Stimulated activated CD4-positive, alpha-beta T cell treated with anti-CD3 and anti-CD28 coated beads, Interleukin-4, amount 100 ng/mL, for 48 hours (primary cell): ENCODE measurements at regions not wholly inside any gene's neighbourhood (a gene's known extent, or its start where the extent isn't known, plus 50 kb on each side); places are given as distances from the start of the nearest gene placed in this dataset.
"Not testable (repeated sequence)": the region's sequence is repeated elsewhere in the genome, so short reads cannot be mapped to it uniquely, and the experiment has no call there.

Experiments
- DNase-seq, 2 donors: peaks; one replicate each; pipeline ENCODE4 v3.0.0-alpha.2; 2020; ENCODE audit warnings: low read depth in 2 of 2

DNA sequence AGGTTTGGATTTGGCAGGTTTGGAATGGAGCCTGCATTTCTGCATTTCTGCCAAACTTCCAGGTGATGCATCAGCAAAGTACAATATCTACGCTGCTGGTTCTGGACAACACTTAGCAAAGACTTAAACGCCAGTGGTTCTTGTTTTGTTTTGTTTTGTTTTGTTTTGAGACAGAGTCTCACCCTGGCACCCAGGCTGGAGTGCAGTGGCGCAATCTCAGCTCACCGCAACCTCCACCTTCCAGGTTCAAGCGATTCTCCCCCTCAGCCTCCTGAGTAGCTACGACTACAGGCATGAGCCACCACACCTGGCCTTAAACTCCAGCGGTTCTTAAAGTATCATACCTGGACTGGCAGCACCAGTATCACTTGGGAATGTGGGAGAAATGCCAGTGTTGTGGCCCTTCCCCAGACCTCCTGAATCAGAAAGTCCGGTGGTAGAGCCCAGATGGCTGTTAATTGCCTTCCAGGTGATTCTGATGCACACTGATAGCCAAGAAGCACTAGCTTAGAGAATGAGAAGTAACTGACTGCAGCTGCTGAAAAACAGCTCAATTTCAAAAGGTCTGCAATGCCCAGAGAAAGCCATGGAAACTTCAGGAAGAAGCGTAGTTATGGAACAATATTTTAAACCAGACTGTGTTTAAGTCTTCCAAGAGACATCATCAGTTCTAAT is 114.8 kb upstream of the FOXN3 start:
- no peak for DNase-seq

DNA sequence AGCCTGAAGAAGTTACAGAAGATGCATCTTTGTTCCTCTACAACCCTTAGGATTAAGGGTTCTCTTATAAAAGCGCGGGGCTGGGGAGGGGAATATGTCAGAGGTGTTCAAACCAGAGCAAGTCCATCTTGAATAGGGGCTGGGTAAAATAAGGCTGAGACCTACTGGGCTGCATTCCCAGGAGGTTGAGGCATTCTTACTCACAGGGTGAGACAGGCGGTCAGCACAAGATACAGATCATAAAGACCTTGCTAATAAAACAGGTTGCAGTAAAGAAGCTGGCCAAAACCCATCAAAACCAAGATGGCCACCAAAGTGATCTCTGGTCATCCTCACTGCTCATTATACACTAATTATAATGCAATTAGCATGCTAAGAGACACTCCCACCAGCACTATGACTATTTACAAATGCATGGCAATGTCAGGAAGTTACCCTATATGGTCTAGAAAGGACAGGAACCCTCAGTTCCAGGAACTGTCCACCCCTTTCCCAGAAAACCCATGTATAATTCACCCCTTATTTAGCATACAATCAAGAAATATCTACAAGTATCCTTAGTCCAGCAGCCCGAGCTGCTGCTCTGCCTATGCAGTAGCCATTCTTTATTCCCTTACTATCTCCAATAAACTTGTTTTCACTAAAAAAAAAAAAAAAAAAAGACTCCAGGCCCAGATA is 108.1 kb upstream of the FOXN3 start:
- DNase-seq: no peak

DNA sequence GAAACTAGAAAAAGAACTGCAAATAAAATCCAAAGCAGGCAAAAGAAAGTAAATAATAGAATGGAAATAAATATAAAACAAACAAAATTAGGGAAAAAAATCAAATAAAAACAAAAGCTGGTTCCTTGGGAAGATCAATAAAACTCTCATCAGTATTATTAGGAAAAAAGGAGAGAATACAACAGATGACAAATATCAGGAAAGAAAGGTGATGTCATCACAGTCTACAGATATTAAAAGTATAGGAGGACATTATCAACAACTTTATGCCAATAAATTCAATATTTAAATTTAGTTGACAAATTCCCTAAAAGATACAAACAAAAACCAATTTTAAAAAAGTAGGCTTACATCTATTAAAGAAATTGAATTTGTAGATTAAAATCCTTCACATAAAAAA is 107.4 kb upstream of the FOXN3 start:
- DNase-seq: no peak

DNA sequence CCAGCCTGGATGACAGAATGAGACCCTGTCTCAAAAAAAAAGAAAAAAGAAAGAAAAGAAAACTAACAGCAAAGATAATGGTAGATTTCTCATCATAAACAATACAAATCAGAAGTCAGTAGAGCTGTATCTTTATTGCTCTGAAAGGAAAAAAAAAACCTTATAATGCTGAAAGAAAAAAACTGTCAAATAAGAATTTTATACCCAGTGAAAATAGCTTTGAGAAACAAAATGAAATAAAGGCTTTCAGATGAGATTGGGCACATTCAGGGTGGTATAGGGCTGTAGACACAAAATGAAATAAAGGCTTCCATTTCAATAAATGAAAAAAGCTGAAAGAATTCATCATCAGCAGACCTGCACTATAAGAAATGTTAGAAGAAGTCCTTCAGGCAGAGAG is 105.0 kb upstream of the FOXN3 start:
- DNase-seq: no peak

DNA sequence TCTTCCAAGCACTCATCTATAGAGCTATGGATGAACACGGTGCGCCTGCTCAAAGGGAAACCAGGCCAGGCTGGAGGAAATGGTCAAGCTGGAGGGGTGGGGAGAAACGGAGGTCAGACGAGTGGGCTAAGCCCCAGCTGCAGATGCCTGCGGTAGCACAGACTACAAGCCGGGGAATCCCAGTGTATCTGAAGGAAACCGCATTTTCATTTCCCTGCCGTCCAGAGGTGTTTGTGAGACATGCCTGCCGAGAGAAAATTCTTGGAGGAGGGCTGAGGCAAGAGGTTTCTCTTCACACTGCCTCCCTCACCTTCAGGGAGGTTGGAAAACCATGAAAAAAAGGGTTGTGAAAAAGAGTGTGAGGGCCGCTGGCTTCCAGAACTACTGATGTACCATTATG is 102.0 kb upstream of the FOXN3 start:
- DNase-seq: no peak

DNA sequence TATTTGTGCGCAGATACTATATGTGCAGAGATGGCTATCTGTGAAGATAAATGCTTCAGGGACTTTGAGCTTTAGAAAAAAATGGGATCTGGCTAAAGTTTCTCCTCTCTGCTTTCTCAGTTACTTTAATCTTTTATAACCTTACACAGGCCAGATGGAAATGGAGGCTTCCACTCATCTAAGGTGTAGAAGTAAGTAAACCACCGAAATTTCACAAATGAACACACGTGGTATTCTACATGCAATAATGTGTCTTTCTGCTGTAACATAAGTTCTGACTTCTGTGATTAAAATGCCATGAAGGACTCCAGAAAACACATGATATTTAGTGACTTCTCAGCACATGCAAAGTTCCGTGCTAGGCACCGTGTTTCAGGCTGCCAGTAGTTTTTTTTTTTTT is 99.1 kb upstream of the FOXN3 start:
- no peak for DNase-seq

DNA sequence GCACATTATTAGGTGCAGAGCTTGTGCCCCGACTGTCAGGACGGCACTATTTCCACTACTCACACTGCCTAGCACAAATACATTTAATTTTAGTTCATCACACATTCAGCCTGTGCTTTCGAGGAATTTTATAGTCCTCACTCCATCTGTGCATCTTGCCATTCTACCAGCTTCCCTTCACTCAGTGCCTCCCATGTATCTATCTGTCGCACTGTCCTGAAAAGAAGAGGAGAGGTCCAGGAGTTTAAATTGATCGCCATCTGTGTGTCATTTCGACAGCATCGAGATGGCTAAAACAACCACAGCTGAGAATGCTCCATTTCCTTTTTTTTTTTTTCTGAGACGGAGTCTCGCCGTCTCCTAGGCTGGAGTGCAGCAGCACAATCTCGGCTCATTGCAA is 97.6 kb upstream of the FOXN3 start:
- DNase-seq: no peak

DNA sequence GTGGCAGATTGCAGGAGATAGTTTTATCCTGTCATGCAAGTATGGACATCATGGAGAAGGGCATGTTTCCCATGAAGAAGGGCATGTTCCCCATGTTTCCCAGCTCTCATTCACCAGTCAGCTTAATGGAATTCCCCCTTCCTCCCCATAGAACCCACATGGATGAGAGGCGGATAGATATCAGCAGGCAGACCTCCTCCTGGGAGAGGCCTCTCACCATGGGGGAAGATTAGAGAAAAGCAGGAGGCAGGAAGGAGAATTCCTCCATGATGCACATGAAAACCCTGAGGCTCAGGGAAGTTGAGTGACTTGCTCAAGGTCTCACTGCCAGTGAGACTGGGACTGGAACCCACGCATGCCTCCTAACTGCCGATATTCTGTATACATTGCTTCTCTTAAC is 92.9 kb upstream of the FOXN3 start:
- no peak for DNase-seq

DNA sequence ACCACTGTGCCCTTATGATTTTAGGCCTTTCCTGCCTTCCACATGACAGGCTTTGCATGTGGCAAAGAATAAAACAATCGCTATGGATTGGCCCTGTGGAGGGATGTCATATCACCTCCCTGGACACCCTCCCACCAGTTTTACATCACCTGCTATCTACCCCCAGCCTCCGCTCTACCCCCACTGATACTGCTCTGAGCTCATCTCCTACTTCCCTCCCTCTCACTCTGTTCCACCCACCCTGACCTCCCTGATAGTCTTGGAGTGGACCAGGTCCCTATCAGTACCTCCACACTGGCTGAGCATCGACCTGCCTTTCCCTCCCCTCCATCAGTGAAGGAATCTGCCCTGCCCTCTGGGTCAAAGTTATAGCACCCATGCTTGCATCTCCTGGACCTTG is 91.8 kb upstream of the FOXN3 start:
- no peak for DNase-seq

DNA sequence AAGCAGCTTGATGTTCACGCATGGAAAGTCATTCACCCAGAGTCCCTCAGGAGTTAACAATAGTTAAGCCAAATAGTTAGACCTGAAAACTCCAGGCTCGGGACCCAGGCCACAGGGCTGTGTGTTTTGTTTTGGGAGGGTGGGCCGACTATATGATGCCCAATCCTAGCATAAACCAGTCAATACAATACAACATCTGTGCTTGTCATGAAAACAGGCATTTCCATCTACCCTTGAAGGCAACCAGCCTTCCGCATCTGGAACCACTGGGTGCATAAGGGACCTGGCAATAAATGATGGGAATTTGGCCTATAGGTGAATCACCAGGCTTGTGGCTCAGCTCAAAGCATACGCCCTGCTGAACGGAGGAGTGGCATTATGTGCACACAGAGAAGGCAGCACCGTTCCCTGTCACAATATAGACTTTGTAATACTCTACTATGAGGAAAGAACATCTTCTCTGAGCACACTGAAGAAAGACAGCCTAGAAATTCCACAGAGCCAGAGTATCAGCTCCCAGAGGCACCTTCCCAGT is 91.0 kb upstream of the FOXN3 start:
- no peak for DNase-seq

DNA sequence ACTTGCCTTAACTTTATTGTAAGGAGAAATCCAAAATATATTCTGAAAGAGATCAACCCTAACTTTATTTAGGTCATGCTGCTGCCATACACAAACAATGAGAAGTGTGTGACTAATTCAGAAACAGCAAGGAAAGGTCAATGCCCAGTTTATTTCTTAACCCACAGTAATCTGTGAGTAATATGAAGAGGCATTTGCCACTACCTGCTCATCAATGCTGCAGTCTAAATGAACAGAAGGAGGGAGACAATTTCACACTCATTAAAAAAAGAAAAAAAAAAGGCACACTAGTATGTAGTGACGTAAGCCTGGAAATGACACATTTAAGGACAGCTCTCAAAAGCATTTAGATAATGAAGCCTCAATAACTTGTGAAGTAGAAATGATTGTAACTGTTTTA is 90.5 kb upstream of the FOXN3 start:
- DNase-seq: no peak

DNA sequence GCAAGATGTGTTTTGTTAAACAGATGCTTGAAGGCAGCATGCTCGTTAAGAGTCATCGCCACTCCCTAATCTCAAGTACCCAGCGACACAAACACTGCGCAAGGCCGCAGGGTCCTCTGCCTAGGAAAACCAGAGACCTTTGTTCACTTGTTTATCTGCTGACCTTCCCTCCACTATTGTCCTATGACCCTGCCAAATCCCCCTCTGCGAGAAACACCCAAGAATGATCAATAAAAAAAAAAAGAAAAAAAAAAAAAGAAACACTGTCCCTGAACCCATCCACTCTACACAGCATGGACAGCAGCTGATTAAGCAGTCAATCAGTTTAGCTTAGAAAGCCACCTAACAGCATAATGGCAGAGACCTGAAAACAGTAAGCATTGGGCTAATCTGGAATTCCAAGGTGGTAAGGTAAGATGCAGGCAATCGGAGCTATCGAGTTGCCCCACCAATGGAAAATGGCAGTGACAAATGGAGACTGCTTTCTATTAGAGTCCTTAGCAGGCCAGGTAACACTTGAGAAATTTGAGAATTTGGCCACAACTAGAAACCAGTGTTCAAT is 89.9 kb upstream of the FOXN3 start:
- not testable (repeated sequence) for DNase-seq

DNA sequence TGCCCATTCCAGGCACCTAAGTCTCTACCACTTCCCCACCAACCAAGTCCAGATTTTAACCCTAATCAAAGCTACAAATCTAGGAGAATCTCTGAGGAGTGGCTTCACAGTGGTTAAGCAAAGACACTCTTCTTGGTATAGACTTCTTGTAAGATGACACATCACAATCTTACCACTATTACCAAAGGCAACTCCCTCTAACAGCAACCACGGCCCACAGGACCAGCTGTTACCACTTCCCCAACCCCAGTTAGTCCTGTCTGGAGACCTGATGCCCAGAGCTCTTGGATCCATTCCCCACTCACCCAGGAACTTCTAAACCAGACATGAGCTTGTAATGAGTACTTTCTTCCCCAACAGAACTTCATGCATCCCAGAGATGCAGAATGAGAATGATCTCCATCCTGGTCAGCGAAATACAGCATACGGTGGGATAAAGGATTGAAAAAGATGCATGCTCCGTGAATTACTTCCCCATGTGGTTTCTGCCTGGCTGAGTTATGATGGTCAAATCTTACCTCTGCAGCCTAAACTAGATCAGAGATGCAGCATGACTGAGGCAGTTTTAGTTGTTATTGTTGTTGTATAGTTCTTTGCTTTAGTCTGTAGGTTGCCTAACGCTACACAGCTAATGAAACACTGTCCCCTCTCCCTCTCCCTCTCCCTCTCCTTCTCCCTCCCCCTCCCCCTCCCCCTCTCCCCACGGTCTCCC is 87.7 kb upstream of the FOXN3 start:
- DNase-seq: no peak

DNA sequence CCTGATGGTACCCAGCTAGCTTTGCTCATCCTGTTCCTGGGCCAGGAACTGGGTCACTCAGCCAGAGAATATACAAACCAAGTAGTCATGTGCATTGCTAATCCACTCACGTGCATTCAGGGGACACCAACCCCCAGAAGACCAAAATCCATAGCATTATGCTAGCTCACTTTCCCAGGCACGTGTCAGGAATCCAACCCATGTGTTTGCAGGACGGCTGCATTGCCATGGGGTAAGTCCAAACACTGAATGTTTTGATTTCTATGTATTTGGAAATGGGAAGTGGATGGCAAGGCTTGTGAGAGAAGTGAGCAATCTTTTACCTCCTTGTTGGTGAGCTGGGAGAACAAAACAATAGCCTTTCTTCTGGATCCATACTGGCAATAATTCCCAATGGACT is 87.1 kb upstream of the FOXN3 start:
- DNase-seq: no peak

DNA sequence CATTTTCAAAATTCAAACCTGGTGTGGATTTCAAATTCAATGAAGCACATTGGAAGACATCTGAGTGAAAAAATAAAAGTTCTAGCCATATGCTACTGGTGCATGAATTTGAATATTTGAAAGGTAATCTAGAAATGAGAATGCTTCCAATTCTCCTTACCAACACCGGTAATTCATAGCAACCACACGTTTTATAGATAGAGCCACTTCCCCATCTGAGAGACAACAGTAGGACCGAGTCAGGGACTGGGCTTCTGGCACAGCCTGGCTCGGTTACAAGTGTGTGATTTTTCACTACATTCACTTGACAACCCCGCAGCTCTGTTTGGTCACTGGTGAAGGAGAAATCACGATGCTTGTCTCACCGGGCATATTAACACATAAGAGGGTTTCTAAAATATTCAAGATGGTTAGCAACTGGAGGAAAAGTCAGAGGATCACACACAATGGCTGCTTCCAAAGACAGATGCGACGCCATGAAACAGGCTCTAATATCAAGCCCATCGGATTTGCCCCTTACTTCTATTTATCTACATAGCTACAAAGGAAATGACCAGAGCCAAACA is 86.5 kb upstream of the FOXN3 start:
- DNase-seq: no peak

DNA sequence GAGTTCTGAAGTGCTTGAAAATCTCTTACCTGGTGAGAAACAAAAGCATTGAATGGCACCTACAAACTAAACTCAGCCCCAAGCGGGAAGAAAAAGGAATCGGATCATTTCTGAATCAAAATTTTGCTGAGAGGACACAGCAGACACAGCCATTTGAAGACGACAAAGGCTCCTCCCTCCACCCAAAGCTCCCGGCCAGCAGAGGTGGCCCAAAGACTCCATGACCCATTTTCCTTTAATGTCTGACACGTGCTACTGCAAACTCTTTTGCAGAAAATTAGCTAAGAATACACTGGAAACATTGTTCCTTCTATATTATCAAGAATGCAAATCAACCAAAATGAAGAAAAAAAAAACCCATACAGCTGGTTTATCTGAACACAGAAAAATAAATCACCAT is 85.9 kb upstream of the FOXN3 start:
- DNase-seq: no peak

DNA sequence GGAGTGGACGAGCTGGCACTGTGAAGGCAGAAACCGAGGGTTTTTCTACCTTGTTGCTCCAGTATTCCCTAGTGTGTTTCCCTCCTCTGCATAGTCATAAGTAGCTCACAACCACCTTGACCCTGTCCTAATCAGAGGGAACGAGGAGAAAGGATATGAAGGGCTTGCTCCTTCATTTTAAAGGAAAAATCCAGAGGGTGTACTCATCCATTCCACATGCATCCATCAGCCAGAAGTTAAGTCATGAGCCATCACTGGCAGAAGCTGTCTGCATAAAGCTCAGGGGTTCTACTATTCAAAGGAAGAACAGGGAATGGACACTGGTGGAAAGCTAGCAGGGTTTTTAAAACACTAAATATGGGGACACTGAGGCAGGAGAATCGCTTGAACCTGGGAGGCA is 84.3 kb upstream of the FOXN3 start:
- DNase-seq: no peak

DNA sequence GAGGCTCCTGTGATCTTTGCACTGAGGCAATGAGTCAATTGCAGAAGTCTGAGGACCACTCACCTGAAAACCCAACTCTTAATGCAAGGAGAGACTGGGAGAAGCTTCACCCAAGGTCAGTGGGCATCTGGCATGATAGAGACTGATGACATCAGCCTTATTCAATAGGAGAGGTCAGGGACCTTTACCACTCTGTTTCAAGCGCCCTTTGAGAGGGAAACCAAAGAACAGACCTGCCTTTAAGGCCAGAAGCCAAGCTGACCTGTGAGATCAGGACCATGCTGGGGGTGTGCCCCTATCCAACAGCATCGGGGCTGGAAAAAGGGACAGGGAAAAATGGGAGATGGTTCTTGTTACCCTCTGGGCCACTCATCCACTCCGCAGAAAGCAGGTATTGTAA is 83.3 kb upstream of the FOXN3 start:
- no peak for DNase-seq

DNA sequence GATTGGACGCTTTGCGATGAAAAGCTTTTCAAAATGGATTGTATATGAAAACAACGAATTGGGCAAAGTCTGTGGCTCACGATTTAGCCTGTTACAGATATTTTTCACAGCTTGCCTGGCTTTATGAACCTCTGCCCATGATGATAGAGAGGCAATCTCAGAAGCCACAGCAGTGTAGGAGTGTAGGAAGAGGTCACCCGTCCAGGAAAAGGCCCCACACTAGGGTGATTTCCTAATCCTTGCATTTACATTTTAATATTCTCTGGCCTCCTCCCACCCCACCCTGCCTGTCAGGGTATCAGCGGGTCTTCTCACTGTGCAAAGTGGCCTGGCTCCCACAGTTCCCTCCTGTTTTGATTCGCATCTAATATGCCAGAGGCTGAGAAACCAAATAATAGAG is 81.8 kb upstream of the FOXN3 start:
- no peak for DNase-seq

DNA sequence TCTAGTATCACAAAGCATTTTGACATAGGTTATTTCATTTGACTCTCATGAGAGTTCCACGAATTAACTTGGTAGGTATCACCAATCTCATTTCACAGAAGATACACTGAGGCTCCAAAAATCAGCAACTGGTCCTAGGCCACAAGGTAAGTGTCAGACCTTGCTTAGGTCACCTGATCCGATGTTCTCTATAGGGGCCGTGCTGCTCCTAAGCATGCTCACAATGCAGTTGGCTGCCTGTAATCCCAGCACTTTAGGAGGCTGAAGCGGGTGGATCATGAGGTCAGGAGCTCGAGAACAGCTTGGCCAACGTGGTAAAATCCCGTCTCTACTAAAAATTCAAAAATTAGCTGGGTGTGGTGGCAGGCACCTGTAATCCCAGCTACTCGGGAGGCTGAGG is 78.7 kb upstream of the FOXN3 start:
- no peak for DNase-seq

DNA sequence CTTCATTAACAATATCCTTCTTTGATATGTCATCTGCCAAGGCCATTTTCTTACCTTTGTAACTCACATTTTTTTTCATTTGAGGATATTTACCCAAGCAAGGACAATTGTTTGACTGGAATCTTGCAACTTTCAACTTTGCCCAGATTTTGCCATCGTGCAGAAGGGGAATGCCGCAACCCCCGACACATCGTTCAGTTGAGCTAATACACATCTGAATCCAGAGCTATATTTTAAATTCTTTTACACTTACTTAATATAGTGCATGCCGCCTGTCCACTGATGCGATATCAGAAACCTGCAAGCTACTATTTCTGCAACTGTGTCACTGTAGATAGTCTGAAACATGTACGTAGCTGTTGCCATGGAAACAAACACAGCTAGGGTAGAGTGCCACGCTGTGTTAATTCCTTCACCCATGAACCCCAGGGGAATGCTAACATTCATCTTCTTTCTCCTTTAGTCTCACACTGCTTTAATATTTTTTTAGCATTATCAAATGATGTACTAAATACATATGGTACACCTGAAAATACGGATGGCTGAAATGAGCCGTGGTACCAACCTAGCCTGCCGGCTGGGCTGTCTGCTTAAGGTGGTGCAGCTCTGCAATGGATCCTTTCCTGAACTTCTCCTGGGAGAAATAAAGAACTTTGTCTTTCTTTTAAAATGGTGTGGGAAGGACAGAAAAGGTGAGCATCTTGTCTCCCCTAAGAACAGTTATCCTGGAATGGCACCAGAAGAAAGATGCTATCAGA is 77.0 kb upstream of the FOXN3 start:
- no peak for DNase-seq

DNA sequence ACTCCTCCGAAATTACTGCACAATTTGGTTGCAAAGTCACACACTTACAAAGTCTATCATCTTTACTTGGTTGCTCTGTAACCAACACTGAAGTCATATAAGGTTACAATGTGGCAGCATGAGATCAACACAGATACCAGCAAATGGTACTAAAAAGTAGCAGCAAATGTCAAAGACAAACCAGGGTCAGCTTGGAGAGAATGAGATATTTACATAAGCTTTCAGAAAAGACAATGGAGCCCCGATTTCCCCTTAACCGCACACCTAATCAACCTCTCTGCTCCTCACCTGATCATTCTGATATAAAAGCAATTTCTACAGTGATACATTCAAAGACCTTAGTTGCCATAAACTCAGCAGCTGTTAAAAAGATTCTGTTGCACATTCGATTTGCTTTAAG is 76.4 kb upstream of the FOXN3 start:
- no peak for DNase-seq
